ENCODE measurements at regions not wholly inside any gene's neighbourhood (a gene's known extent, or its start where the extent isn't known, plus 50 kb on each side); places are given as distances from the start of the nearest gene placed in this dataset.

DNA sequence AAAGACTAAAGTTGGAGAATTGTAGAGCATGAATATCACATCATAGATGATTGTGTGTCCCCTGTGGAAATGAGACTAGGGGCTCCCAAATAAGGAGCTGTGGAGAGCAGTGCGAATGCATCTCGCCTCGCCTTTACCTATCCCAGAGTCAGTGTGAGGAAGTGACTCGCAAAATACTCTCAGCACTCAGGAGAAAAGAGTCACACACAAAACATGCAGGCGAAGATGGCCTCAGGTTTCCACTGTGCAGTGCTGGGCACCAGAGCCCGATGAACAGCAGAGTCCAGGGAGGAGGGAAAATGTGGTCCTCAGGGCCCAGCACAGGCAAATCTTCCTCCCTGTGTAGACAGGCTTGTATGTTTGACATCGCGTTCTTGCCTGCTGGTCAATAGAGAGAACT is 126.5 kb upstream of the AFDN start:
- H3K4me3 ChIP-seq (ENCODE audit: low read depth, low read length): no peak overlapping the region
- TF ChIP-seq POLR2A (IDR thresholded peaks at IDR 0.05; ENCODE audit: extremely low read depth, insufficient read length): no peak
- TF ChIP-seq, protein P1, sequence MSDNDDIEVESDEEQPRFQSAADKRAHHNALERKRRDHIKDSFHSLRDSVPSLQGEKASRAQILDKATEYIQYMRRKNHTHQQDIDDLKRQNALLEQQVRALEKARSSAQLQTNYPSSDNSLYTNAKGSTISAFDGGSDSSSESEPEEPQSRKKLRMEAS (IDR thresholded peaks at IDR 0.05; ENCODE audit: low read depth, low read length): no peak
- TF ChIP-seq, protein P2, sequence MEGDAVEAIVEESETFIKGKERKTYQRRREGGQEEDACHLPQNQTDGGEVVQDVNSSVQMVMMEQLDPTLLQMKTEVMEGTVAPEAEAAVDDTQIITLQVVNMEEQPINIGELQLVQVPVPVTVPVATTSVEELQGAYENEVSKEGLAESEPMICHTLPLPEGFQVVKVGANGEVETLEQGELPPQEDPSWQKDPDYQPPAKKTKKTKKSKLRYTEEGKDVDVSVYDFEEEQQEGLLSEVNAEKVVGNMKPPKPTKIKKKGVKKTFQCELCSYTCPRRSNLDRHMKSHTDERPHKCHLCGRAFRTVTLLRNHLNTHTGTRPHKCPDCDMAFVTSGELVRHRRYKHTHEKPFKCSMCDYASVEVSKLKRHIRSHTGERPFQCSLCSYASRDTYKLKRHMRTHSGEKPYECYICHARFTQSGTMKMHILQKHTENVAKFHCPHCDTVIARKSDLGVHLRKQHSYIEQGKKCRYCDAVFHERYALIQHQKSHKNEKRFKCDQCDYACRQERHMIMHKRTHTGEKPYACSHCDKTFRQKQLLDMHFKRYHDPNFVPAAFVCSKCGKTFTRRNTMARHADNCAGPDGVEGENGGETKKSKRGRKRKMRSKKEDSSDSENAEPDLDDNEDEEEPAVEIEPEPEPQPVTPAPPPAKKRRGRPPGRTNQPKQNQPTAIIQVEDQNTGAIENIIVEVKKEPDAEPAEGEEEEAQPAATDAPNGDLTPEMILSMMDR (IDR thresholded peaks at IDR 0.05; ENCODE audit: low read depth, low read length): no peak
- DNase-seq (ENCODE audit: low read depth): no peak

DNA sequence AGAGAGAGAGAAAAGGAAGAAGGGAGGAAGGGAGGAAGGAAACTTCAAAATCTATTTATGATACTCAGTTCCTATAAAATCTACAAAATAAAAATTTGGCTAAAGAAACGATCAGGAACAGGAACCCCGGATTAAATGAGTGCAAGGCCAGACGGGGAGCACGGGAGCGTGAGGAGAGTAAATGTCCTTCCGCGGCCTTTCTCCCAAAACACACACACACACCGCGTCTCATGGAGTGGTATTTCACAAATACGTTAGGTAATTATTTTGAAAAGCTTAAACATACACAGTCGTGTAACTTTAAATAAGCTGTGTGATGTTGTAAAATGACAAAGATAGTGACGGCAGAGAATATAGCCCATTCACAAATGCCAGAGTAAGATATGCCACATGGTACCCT is 125.7 kb upstream of the AFDN start:
- no peak overlapping the region for H3K4me3 ChIP-seq (ENCODE audit: low read depth, low read length)
- TF ChIP-seq MYC (IDR thresholded peaks at IDR 0.05; ENCODE audit: low read depth, low read length) (no peak), POLR2A (IDR thresholded peaks at IDR 0.05; ENCODE audit: extremely low read depth, insufficient read length) (no peak)
- TF ChIP-seq, protein P2 (IDR thresholded peaks at IDR 0.05; ENCODE audit: low read depth, low read length): no peak
- TF ChIP-seq, protein P1 (IDR thresholded peaks at IDR 0.05; ENCODE audit: low read depth, low read length): no peak
- DNase-seq (ENCODE audit: low read depth): no peak

DNA sequence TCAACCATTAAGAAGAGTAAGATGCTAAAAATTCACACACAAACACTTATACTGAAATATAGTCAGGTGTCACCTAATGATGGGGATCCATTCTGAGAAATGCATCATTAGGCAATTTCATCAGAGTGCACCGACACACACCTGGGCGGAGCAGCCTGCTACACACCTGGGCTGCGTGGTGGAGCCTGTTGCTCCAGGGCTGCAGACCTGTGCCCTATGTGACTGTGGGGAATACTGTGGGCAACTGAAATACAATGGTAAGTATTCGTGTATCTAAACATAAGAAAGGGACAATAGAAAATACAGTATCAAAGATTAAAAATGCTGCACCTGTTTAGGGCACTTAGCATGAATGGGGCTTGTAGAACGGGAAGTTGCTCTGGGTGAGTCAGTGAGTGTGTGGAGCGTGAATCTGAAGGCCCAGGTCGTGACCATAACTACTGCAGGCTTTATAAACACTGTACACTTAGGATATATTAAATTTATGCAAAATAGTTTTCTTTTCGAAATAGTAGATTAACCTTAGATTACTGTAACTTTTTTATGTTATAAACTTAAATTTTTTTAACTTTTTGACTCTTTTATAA is 124.4 kb upstream of the AFDN start:
- no peak overlapping the region for H3K4me3 ChIP-seq (ENCODE audit: low read depth, low read length)
- no peak for TF ChIP-seq MYC (IDR thresholded peaks at IDR 0.05; ENCODE audit: low read depth, low read length)
- TF ChIP-seq, protein P1 (IDR thresholded peaks at IDR 0.05; ENCODE audit: low read depth, low read length): no peak
- no peak for TF ChIP-seq POLR2A (IDR thresholded peaks at IDR 0.05; ENCODE audit: extremely low read depth, insufficient read length)
- TF ChIP-seq, protein P2 (IDR thresholded peaks at IDR 0.05; ENCODE audit: low read depth, low read length): no peak
- peak; percentile 31 for DNase-seq (ENCODE audit: low read depth)

DNA sequence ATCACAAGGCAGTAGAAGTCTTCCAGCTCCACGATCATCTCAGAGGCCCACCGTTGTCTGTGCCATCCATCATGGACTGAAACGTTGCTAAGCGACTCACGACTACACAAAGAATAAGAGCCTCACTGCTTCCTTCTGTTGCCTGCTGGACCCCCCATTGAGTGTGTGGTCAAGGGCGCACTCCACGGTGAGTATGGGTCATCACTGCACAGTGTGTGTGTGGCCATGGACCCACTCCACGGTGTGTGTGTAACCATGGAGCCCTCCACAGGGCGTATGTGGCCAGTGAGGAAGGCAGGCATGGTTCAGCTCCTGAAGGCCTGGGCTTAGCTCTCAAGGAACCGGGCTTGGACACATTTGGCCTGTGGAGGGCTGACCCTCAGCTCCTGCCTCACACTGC is 123.4 kb upstream of the AFDN start:
- no peak for DNase-seq (ENCODE audit: low read depth)
- TF ChIP-seq MYC (IDR thresholded peaks at IDR 0.05; ENCODE audit: low read depth, low read length): no peak
- TF ChIP-seq, protein P1 (IDR thresholded peaks at IDR 0.05; ENCODE audit: low read depth, low read length): no peak
- no peak for TF ChIP-seq POLR2A (IDR thresholded peaks at IDR 0.05; ENCODE audit: extremely low read depth, insufficient read length)
- TF ChIP-seq, protein P2 (IDR thresholded peaks at IDR 0.05; ENCODE audit: low read depth, low read length): no peak
- no peak overlapping the region for H3K4me3 ChIP-seq (ENCODE audit: low read depth, low read length)

DNA sequence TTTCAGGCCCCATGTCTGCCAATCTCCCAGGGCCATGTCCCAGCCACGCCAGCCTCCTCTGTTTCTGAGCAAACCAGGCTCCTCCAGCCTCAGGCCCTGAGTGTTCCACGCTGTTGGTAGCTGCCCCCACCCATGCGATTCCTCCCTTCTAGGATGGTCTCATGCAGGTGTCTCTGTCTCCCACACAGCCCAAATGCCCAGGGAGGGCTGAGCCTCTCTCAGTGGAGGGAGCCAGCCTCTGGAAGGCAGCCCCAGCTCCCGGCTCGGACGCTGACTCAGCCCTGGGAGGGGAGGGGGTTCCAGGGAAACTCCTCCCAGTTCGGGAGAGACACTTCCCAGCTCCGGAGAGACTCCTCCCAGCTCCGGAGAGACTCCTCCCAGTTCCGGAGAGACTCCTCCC is 122.9 kb upstream of the AFDN start:
- no peak for DNase-seq (ENCODE audit: low read depth)
- TF ChIP-seq, protein P2 (IDR thresholded peaks at IDR 0.05; ENCODE audit: low read depth, low read length): no peak
- TF ChIP-seq MYC (IDR thresholded peaks at IDR 0.05; ENCODE audit: low read depth, low read length) (no peak), POLR2A (IDR thresholded peaks at IDR 0.05; ENCODE audit: extremely low read depth, insufficient read length) (no peak)
- TF ChIP-seq, protein P1 (IDR thresholded peaks at IDR 0.05; ENCODE audit: low read depth, low read length): no peak
- H3K4me3 ChIP-seq (ENCODE audit: low read depth, low read length): no peak overlapping the region
